ENCODE measurements at regions not wholly inside any gene's neighbourhood (a gene's known extent, or its start where the extent isn't known, plus 50 kb on each side); places are given as distances from the start of the nearest gene placed in this dataset.

DNA sequence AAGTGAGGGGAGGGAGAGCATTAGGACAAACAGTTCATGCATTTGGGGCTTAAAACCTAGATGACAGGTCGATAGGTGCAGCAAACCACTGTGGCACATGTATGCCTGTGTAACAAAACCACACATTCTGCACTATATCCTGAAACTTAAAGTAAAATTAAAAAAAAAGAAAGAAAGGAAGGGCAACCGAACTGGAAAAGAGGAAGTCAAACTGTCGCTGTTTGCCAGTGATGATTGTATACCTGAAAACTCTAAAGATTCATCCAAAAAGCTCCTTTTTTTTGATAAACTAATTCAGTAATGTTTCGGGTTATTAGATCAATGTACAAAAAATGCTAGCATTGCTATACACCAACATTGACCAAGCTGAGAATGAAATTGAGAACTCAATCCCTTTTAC lies 259.0 kb upstream of the ALG10 start:
- TF ChIP-seq POLR2AphosphoS5 (IDR thresholded peaks at IDR 0.05) (no peak), POLR2A (IDR thresholded peaks at IDR 0.05) (no peak), EP300 (IDR thresholded peaks at IDR 0.05) (no peak)
- TF ChIP-seq, protein P1, sequence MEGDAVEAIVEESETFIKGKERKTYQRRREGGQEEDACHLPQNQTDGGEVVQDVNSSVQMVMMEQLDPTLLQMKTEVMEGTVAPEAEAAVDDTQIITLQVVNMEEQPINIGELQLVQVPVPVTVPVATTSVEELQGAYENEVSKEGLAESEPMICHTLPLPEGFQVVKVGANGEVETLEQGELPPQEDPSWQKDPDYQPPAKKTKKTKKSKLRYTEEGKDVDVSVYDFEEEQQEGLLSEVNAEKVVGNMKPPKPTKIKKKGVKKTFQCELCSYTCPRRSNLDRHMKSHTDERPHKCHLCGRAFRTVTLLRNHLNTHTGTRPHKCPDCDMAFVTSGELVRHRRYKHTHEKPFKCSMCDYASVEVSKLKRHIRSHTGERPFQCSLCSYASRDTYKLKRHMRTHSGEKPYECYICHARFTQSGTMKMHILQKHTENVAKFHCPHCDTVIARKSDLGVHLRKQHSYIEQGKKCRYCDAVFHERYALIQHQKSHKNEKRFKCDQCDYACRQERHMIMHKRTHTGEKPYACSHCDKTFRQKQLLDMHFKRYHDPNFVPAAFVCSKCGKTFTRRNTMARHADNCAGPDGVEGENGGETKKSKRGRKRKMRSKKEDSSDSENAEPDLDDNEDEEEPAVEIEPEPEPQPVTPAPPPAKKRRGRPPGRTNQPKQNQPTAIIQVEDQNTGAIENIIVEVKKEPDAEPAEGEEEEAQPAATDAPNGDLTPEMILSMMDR (IDR thresholded peaks at IDR 0.05), result no peak

Measured in stomach (tissue), 4 donors.